Activated T-helper 1 cell treated with anti-CD3 and anti-CD28 coated beads, Interleukin-12 subunit alpha, Interleukin-12 subunit beta, Interleukin-2, Interleukin-4 antibody, amounts not matched to agents 30 ng/mL and 10 ng/mL and 1 ng/mL, durations not matched to agents 14 hours and 24 hours and 36 hours (primary cell): ENCODE measurements at regions not wholly inside any gene's neighbourhood (a gene's known extent, or its start where the extent isn't known, plus 50 kb on each side); places are given as distances from the start of the nearest gene placed in this dataset.
"Not testable (repeated sequence)": the region's sequence is repeated elsewhere in the genome, so short reads cannot be mapped to it uniquely, and the experiment has no call there.

Experiments used
- DNase-seq: peaks from one replicate; pipeline ENCODE4 v3.0.0; 2021; ENCODE audit warnings: low spot score
- H3K27ac Mint-ChIP-seq: one replicate; pipeline ENCODE4 v1.8.0; 2021; ENCODE audit warnings: mild to moderate bottlenecking, mixed read lengths
- H3K27me3 Mint-ChIP-seq: one replicate; pipeline ENCODE4 v1.8.0; 2022; ENCODE audit warnings: mild to moderate bottlenecking, moderate library complexity, mixed read lengths; ENCODE audit not compliant: insufficient read depth
- H3K36me3 Mint-ChIP-seq: one replicate; pipeline ENCODE4 v1.8.0; 2021; ENCODE audit warnings: low read depth, mixed read lengths
- H3K4me1 Mint-ChIP-seq: one replicate; pipeline ENCODE4 v1.8.0; 2021; ENCODE audit warnings: low read depth, mixed read lengths
- H3K4me3 Mint-ChIP-seq: one replicate; pipeline ENCODE4 v1.8.0; 2021; ENCODE audit warnings: mild to moderate bottlenecking, moderate library complexity, mixed read lengths
- H3K9me3 Mint-ChIP-seq: one replicate; pipeline ENCODE4 v1.8.0; 2021; ENCODE audit warnings: mixed read lengths
- intact Hi-C: fragments of 100-400 bp; cut with micrococcal nuclease; formaldehyde crosslinking; loops from one replicate; pipeline ENCODE4 v1.15.1; 2024

DNA sequence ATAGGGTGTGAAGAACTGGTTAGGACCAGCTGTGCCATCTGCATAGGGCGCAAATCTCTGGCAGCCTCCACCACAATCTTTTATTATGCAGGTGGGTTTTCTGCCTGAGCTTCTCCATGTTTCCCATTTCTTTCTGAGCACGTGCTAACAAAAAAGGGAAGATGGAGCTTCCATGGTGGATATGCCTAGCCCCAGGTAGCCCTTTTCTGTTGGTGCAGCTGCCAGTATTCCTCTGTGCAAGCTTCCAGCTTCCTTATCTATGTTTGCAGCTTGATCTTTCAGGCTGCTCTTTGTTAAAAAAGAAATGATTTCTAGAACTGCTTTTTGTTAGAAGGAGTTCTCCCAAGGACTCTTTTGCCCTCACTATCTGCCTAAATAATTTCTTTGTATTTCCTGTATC lies 95.0 kb upstream of the EPB41L4A start:
- Mint-ChIP-seq H3K4me3 (no peak overlapping the region), H3K9me3 (peaks cover 6% of the 10 kb centered on the region), H3K4me1 (no peaks in the 10 kb centered on the region), H3K36me3 (no peaks in the 10 kb centered on the region), H3K27me3 (peaks cover 3% of the 10 kb centered on the region), H3K27ac (no peak overlapping the region)
- intact Hi-C loops: no loop called here
- DNase-seq: no peak

DNA sequence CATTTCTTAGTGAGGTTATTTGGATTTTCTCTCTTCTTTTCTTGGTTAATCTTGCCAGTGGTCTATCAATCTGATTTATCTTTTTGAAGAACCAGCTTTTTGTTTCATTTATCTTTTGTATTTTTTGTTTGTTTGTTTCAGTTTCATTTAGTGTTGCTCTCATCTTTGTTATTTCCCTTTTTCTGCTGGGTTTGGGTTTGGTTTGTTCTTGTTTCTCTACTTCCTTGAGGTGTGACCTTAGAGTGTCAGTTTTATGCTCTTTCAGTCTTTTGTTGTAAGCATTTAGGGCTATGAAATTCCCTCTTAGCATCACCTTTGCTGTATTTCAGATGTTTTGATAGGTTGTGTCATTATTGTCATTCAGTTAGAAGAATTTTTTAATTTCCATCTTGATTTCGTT lies 101.4 kb upstream of the EPB41L4A start:
- peak overlapping the region; percentile 4 for H3K4me3 Mint-ChIP-seq
- intact Hi-C loops, DNase-seq, H3K36me3 Mint-ChIP-seq, H3K9me3 Mint-ChIP-seq, H3K27ac Mint-ChIP-seq: not testable (repeated sequence)
- peaks cover 32% of the 10 kb centered on the region for H3K4me1 Mint-ChIP-seq
- peaks cover 12% of the 10 kb centered on the region for H3K27me3 Mint-ChIP-seq

DNA sequence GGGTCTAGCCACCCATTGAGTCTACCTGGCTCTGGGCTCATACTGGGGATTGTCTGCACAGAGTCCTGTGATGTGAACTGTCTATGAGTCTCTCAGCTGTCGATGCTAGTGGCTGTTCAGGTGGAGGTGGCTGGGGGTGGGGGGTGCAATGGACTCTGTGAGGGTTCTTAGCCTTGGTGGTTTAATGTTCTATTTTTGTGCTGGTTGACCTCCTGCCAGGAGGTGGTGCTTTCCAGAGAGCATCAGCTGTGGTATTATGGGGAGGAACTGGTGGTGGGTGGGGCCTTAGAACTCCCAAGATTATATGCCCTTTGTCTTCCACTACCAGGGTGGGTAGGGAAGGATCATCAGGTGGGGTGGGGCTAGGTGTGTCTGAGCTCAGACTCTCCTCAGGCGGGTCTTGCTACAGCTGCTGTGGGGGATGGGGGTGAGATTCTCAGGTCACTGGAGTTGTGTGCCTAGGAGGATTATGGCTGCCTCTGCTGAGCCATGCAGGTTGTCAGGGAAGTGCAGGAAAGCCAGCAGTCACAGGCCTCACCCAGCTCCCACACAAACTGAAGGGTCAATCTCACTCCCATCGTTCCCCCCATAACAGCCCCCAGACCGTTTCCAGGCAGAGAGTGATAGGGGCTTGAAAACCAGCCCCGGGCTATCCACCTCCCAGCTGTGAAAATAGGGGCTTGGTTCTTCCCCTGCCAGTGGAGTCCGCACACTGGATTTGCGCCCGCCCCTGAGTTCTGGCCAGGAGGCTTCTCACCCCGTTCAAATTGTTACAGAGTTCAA lies 104.0 kb upstream of the EPB41L4A start:
- Mint-ChIP-seq H3K4me1 (peaks cover 32% of the 10 kb centered on the region), H3K27me3 (peaks cover 14% of the 10 kb centered on the region)
- H3K27ac Mint-ChIP-seq, H3K4me3 Mint-ChIP-seq, H3K36me3 Mint-ChIP-seq, intact Hi-C loops, DNase-seq, H3K9me3 Mint-ChIP-seq: not testable (repeated sequence)

DNA sequence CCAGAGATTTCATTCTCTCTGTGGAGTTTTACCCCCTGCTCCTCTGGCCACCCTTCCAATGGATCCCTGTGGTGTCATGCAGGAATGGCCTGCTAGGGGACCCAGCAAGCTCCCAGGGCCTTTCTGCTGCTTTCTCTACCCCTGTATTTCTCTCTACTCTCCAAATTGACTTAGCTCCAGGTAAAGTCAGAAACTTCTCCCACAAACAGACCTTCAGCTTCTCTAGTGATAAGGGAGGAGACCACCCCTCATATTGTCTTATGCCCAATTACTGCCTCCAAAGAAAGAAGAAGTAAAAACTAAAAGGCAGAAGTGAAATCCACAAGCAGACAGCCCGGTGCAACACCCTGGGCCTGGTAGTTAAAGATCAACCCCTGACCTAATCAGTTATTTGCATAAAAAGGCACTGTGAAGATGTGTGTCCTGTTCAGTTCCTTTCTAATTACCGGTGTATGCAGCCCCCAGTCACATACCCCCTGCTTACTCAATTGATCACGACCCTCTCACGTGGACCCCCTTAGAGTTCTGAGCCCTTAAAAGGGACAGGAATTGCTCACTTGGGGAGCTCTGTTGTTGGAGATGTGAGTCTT lies 104.7 kb upstream of the EPB41L4A start:
- H3K9me3 Mint-ChIP-seq, H3K27ac Mint-ChIP-seq, intact Hi-C loops, H3K4me3 Mint-ChIP-seq, H3K36me3 Mint-ChIP-seq, DNase-seq: not testable (repeated sequence)
- Mint-ChIP-seq H3K27me3 (peaks cover 11% of the 10 kb centered on the region), H3K4me1 (peaks cover 32% of the 10 kb centered on the region)

DNA sequence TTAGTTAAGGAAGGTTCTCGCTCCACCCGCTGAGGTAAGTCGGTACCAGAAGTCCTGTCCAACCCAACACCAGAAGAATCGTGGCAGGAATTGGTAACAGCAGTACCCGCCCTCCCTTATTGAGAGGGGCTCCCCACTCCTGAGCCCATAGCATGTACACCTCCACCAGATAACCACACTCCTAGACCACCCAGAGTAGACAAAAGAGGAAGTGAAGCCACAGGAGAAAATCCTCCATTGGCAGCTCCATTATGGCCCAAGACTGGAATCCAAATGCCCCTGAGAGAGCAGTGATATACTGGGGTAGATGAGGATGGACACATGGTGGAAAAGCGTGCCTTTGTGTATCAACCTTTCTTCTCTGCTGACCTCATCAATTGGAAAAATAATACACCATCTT lies 106.1 kb upstream of the EPB41L4A start:
- Mint-ChIP-seq H3K27me3 (peaks cover 9% of the 10 kb centered on the region), H3K4me1 (peaks cover 27% of the 10 kb centered on the region), H3K36me3 (no peaks in the 10 kb centered on the region), H3K9me3 (no peaks in the 10 kb centered on the region), H3K27ac (no peak overlapping the region), H3K4me3 (no peak overlapping the region)
- no peak for DNase-seq
- intact Hi-C loops: no loop called here

DNA sequence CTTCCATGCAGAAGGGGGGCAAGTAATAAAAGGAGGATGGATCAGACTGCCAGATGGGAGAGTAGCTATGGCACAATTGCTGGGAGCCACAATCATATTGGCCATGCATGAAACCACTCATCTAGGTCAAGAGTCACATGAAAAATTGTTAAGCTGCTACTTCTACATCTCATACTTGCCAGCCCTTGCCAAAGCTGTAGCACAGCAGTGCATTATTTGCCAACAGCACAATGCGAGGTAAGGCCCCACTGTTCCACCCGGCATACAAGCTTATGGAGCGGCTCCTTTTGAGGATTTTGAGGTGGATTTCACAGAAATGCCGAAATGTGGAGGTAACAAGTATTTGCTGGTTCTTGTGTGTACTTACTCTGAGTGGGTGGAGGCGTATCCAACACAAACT lies 109.9 kb upstream of the EPB41L4A start:
- H3K4me1 Mint-ChIP-seq: no peaks in the 10 kb centered on the region
- intact Hi-C loops: loop anchor here (1.0 kb wide), 1 partner anchor 354 kb away; no protein-coding TSS in a partner anchor
- peaks cover 2% of the 10 kb centered on the region for H3K27me3 Mint-ChIP-seq
- no peaks in the 10 kb centered on the region for H3K36me3 Mint-ChIP-seq
- no peak for DNase-seq
- H3K9me3 Mint-ChIP-seq: no peaks in the 10 kb centered on the region
- H3K27ac Mint-ChIP-seq: no peak overlapping the region
- H3K4me3 Mint-ChIP-seq: no peak overlapping the region

DNA sequence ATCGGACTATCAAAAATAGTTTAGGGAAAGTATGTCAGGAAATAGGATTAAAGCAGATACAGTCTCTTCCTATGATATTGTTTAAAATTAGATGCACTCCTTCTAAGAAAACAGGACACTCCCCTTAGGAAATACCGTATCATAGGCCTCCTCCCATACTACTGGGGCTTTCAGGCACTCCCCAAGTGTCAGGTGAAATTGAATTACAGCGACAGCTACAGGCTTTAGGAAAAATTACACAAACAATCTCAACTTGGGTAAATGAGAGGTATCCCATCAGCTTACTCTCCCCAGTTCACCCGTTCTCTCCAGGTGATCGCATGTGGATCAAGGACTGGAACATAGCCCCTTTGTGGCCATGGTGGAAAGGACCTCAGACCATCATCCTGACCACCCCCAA lies 110.4 kb upstream of the EPB41L4A start:
- H3K9me3 Mint-ChIP-seq: no peaks in the 10 kb centered on the region
- DNase-seq: no peak
- intact Hi-C loops: loop anchor here (1.0 kb wide), 1 partner anchor 354 kb away; no protein-coding TSS in a partner anchor
- H3K36me3 Mint-ChIP-seq: no peaks in the 10 kb centered on the region
- no peak overlapping the region for H3K27ac Mint-ChIP-seq
- no peak overlapping the region for H3K4me3 Mint-ChIP-seq
- H3K4me1 Mint-ChIP-seq: no peaks in the 10 kb centered on the region
- H3K27me3 Mint-ChIP-seq: peaks cover 6% of the 10 kb centered on the region

DNA sequence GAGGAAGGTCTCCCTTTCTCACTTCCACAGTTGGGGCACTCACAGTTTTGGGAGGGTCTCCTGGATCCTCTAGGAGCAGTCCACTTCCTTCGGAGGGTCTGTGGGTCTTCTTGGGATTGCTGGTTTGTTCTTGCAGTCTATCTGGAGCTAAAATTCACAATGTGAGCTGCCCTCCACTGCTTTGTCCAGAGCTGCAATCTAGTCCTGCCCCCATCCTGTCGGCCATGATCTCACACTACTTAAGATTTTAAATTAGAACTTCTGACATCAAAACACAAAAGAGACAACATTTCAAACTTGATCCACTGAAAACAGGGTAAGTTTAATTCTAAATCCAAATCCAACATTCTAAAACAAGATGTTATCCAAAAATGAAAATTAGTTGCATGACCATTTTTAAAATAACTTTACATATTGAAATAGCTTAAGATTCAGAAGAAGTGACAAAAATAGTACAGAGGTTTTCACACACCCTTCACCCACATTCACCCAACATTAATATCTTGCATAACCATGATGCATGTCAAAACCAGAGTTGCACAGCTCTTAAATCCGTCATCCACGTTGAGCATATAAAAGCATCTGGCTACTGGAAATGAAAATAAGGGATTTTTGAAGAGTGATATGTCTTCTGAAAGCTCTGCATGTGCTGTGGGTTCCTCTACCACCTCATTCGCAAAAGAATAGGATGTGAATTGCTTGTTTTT lies 113.7 kb upstream of the EPB41L4A start:
- H3K9me3 Mint-ChIP-seq: no peaks in the 10 kb centered on the region
- peaks cover 5% of the 10 kb centered on the region for H3K27me3 Mint-ChIP-seq
- H3K4me1 Mint-ChIP-seq: no peaks in the 10 kb centered on the region
- no peak overlapping the region for H3K4me3 Mint-ChIP-seq
- H3K36me3 Mint-ChIP-seq: no peaks in the 10 kb centered on the region
- H3K27ac Mint-ChIP-seq: no peak overlapping the region
- no peak for DNase-seq
- intact Hi-C loops: no loop called here

DNA sequence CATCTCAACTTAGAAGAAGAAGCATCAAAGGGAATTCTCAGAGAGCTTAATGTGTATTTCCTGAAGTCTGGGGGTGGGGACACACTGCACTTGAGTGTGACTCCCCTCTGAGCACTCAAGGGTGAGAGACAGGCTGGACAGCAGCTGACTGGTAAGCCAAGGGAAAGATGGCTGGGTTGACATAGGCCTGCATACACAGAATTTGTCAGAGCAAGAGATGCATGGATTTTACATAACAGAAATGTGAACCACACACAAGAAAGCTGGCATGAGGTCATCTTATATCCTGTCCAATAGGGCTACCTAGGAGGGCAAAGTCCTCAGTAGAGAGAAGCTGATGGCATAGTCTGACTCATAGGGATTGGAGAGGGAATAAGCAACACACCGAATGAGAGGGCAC lies 114.3 kb upstream of the EPB41L4A start:
- Mint-ChIP-seq H3K27me3 (peaks cover 5% of the 10 kb centered on the region), H3K27ac (no peak overlapping the region), H3K4me1 (no peaks in the 10 kb centered on the region), H3K36me3 (no peaks in the 10 kb centered on the region), H3K4me3 (no peak overlapping the region), H3K9me3 (no peaks in the 10 kb centered on the region)
- no peak for DNase-seq
- intact Hi-C loops: no loop called here

DNA sequence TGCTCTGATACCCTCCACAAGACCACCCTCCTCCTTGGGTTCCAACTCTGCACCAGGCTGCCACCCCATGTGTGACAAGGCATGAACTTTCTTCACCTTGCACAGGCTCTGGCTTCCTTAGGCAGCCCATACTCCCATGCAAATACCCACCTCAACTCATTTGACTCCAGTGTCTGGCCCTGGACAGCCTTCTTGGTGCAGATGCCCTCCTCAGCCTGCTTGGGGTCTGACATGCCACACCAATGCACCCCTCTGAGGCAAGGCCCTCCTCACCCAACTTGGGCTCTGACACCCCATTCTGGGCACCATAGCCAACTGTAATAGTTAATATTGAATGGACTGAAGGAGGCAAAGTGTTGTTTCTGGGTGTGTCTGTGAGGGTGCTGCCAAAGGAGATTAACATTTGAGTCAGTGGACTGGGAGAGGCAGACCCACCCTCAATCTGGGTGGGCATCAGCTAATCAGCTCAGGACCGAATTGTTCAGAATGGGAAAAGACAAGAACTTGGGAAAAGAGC lies 115.0 kb upstream of the EPB41L4A start:
- H3K36me3 Mint-ChIP-seq: no peaks in the 10 kb centered on the region
- H3K9me3 Mint-ChIP-seq: no peaks in the 10 kb centered on the region
- no peak for DNase-seq
- H3K4me3 Mint-ChIP-seq: no peak overlapping the region
- H3K27me3 Mint-ChIP-seq: peaks cover 5% of the 10 kb centered on the region
- intact Hi-C loops: no loop called here
- H3K4me1 Mint-ChIP-seq: no peaks in the 10 kb centered on the region
- H3K27ac Mint-ChIP-seq: no peak overlapping the region

DNA sequence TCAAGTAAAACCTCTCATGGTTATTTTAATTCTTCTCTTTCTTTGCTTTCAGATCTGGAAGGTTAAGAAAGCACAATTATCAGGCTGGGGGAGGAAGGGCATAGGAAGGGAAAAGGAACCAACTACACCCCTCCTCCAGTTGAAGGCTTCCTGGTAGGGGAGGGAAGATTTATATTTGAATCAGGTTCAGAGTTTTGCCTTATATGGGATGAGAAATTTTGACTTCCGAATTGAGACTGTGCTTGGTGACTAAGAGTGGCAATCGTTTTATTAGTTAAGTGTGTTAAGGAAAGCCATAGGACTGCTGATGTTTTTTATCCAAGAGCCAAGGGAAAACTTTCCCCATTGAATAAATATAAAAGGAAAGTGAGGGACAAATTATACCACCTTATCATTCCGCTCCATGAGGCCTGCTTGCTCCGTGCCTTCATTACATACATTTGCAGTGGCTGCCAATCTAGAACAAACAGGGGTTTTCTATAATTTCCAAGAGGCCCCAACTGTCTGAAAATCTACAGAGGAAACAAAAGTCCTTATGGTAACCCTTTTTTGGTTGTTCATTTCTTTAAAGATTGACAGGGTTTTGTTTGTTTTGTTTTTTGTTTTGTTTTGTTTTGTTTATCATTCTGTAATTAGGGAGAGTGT lies 115.7 kb upstream of the EPB41L4A start:
- no peaks in the 10 kb centered on the region for H3K9me3 Mint-ChIP-seq
- intact Hi-C loops: no loop called here
- DNase-seq: no peak
- H3K27ac Mint-ChIP-seq: no peak overlapping the region
- no peak overlapping the region for H3K4me3 Mint-ChIP-seq
- H3K4me1 Mint-ChIP-seq: no peaks in the 10 kb centered on the region
- no peaks in the 10 kb centered on the region for H3K36me3 Mint-ChIP-seq
- peaks cover 5% of the 10 kb centered on the region for H3K27me3 Mint-ChIP-seq

DNA sequence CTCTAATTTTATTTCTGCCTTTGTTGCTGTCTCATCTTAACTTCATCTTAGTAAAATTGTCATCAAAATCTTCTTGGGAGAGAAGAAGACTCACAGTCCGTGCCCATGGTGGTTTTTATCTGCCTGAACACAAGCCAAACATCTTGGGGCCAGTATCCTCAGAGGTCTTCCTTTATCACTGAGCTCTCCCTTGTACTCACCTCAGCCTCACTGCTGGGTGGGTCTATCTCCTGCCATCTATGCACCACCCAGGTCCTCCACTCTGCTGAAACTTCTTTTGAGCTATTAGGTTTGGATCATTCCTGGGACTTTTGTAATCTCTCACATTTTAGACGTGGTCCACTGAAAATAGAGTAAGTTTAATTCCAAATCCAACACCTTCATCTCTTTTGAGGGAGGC lies 116.3 kb upstream of the EPB41L4A start:
- no peaks in the 10 kb centered on the region for H3K36me3 Mint-ChIP-seq
- no peaks in the 10 kb centered on the region for H3K4me1 Mint-ChIP-seq
- peaks cover 5% of the 10 kb centered on the region for H3K27me3 Mint-ChIP-seq
- no peak overlapping the region for H3K4me3 Mint-ChIP-seq
- DNase-seq: no peak
- intact Hi-C loops: no loop called here
- H3K9me3 Mint-ChIP-seq: no peaks in the 10 kb centered on the region
- H3K27ac Mint-ChIP-seq: no peak overlapping the region

DNA sequence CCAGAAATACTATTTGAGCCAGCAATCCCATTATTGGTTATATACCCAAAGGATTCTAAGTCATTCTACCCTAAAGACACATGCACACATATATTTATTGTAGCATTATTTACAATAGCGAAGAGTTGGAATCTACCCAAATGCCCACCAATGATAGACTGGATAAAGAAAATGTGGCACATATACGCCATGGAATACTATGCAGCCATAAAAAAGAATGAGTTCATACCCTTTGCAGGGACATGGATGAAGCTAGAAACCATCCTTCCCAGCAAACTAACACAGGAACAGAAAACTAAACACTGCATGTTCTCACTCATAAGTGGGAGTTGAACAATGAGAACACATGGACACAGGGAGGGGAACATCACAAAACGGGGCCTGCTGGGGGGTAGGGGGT lies 125.5 kb upstream of the EPB41L4A start:
- intact Hi-C loops, H3K36me3 Mint-ChIP-seq, H3K4me3 Mint-ChIP-seq, H3K27ac Mint-ChIP-seq, DNase-seq, H3K9me3 Mint-ChIP-seq, H3K4me1 Mint-ChIP-seq: not testable (repeated sequence)
- H3K27me3 Mint-ChIP-seq: peaks cover 17% of the 10 kb centered on the region
